Inflammatory macrophage treated with lipopolysaccharide for 1 hour (primary cell): ENCODE measurements at regions not wholly inside any gene's neighbourhood (a gene's known extent, or its start where the extent isn't known, plus 50 kb on each side); places are given as distances from the start of the nearest gene placed in this dataset.

Experiments
- DNase-seq, 2 donors: peaks; one replicate each; pipeline ENCODE4 v3.0.0-alpha.2; 2020 to 2022

GRCh38 chr3:117874904-117875874 lies 1159.5 kb downstream of the IGSF11 start:
- DNase-seq = no peak

- no peak for DNase-seq
These were observed 1158.8 kb downstream of the IGSF11 start for GRCh38 chr3:117875887-117876286.

GRCh38 chr3:117880638-117881037 lies 1154.0 kb downstream of the IGSF11 start:
- DNase-seq = no peak

GRCh38 chr3:117881210-117881609 lies 1153.4 kb downstream of the IGSF11 start:
- DNase-seq = no peak

GRCh38 chr3:117885011-117885441 lies 1149.6 kb downstream of the IGSF11 start:
- DNase-seq = no peak

- DNase-seq = no peak
These were observed 1148.5 kb downstream of the IGSF11 start for GRCh38 chr3:117886147-117886546.

- DNase-seq = no peak
These were observed 1147.6 kb downstream of the IGSF11 start for GRCh38 chr3:117887031-117887430.

- no peak for DNase-seq
These were observed 1146.7 kb downstream of the IGSF11 start for GRCh38 chr3:117887901-117888300.

- no peak for DNase-seq
These were observed 1142.2 kb downstream of the IGSF11 start for GRCh38 chr3:117892431-117892841.

- DNase-seq = no peak
These were observed 1141.6 kb downstream of the IGSF11 start for GRCh38 chr3:117893001-117893400.

GRCh38 chr3:117893638-117894037 lies 1141.0 kb downstream of the IGSF11 start:
- DNase-seq = no peak

- peak in 1 of 2 donors; percentile 2 for DNase-seq
These were observed 1135.7 kb downstream of the IGSF11 start for GRCh38 chr3:117898722-117899522.

GRCh38 chr3:117903226-117903625 lies 1131.4 kb downstream of the IGSF11 start:
- no peak for DNase-seq

GRCh38 chr3:117910820-117911521 lies 1123.7 kb downstream of the IGSF11 start:
- no peak for DNase-seq

GRCh38 chr3:117912352-117912751 lies 1122.3 kb downstream of the IGSF11 start:
- no peak for DNase-seq

- DNase-seq = no peak
These were observed 1120.0 kb downstream of the IGSF11 start for GRCh38 chr3:117914540-117915100.

- DNase-seq = no peak
These were observed 1117.8 kb downstream of the IGSF11 start for GRCh38 chr3:117916839-117917238.

- DNase-seq = no peak
These were observed 1115.0 kb downstream of the IGSF11 start for GRCh38 chr3:117919621-117920020.

GRCh38 chr3:117920253-117920898 lies 1114.3 kb downstream of the IGSF11 start:
- DNase-seq = no peak

- no peak for DNase-seq
These were observed 1113.2 kb downstream of the IGSF11 start for GRCh38 chr3:117921411-117921810.

GRCh38 chr3:117922039-117922438 lies 1112.6 kb downstream of the IGSF11 start:
- no peak for DNase-seq

- no peak for DNase-seq
These were observed 1107.8 kb downstream of the IGSF11 start for GRCh38 chr3:117926819-117927218.
